ENCODE measurements at regions not wholly inside any gene's neighbourhood (a gene's known extent, or its start where the extent isn't known, plus 50 kb on each side); places are given as distances from the start of the nearest gene placed in this dataset.
"Not testable (repeated sequence)": the region's sequence is repeated elsewhere in the genome, so short reads cannot be mapped to it uniquely, and the experiment has no call there.

GRCh38 chr2:111432916-111433499 lies 312.3 kb downstream of the BCL2L11 start:
- not testable (repeated sequence) for TF ChIP-seq CTCF (IDR thresholded peaks at IDR 0.05; ENCODE audit: low read depth, low read length, poor library complexity, severe bottlenecking); EZH2phosphoT487 (IDR thresholded peaks at IDR 0.05; ENCODE audit: borderline replicate concordance, low read length)

All from DOHH2 (cell line).